ENCODE measurements at regions not wholly inside any gene's neighbourhood (a gene's known extent, or its start where the extent isn't known, plus 50 kb on each side); places are given as distances from the start of the nearest gene placed in this dataset.

DNA sequence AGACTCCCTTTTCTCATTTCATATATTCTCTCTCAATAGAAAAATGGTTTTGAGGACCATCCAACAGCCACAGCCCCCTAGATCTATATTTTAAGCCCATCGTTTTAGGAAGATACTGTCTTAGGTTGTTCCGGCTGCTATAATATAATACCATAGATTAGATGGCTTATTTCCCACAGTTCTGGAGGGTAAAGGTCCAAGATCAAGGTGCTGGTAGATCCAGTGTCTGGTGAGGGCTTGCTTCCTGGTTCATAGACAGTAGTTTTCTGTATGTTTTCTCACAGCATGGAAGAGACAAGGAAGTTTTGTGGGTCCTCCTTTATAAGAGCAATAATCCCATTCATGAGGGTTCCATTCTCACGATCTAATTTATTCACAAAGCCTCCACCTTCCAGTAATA is 215.1 kb downstream of the AASDHPPT start:
- ChIA-PET POLR2A (no interaction called here), CTCF (no interaction called here)
- H3K9me3 ChIP-seq (replicated peaks; ENCODE audit: control insufficient read depth, insufficient read depth, low read length), result no peaks in the 10 kb centered on the region
- H3K9ac ChIP-seq (replicated peaks; ENCODE audit: extremely low read depth, insufficient read depth, low read length), result no peak overlapping the region
- no peaks in the 10 kb centered on the region for H4K20me1 ChIP-seq (replicated peaks; ENCODE audit: control insufficient read depth, extremely low read depth, insufficient read depth, low read length)
- H3K4me1 ChIP-seq (ENCODE audit: control insufficient read depth, extremely low read depth, insufficient read depth, low read length), result no peaks in the 10 kb centered on the region
- no peaks in the 10 kb centered on the region for H3K9me1 ChIP-seq (replicated peaks; ENCODE audit: control insufficient read depth, extremely low read depth, insufficient read depth, low read length)
- H3K27me3 ChIP-seq (ENCODE audit: control insufficient read depth in 2 of 2, insufficient read depth in 2 of 2, low read length in 2 of 2), result no peaks in the 10 kb centered on the region
- H3K4me3 ChIP-seq (replicated peaks in 1 of 3; ENCODE audit: insufficient read depth in 1 of 3, low read depth in 1 of 3, low read length in 3 of 3), result no peak overlapping the region
- FAIRE-seq (no peak), DNase-seq (ENCODE audit: low read depth, low spot score) (no peak)
- intact Hi-C loops (cut with micrococcal nuclease), result no loop called here
- TF ChIP-seq JUN (IDR thresholded peaks at IDR 0.05; ENCODE audit: borderline replicate concordance, insufficient read depth, insufficient read length, low read depth), result no peak
- TF ChIP-seq, protein P1, sequence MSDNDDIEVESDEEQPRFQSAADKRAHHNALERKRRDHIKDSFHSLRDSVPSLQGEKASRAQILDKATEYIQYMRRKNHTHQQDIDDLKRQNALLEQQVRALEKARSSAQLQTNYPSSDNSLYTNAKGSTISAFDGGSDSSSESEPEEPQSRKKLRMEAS (IDR thresholded peaks at IDR 0.05; ENCODE audit: insufficient read depth, insufficient read length), result no peak
- TF ChIP-seq EZH2 (IDR thresholded peaks at IDR 0.05; ENCODE audit: borderline replicate concordance, low read depth, low read length, severe bottlenecking), result no peak
- no peak for TF ChIP-seq POLR2AphosphoS5 (IDR thresholded peaks at IDR 0.05; ENCODE audit: insufficient read depth, low read depth, low read length)
- no peak for TF ChIP-seq GATA2 (IDR thresholded peaks at IDR 0.05; ENCODE audit: insufficient read depth, insufficient read length, low read depth, low read length)
- no peak for TF ChIP-seq POLR2A (IDR thresholded peaks at IDR 0.05; ENCODE audit: low read depth, low read length)
- TF ChIP-seq MYC (IDR thresholded peaks at IDR 0.05; ENCODE audit: low read depth, low read length), result no peak
- TF ChIP-seq FOS (IDR thresholded peaks at IDR 0.05; ENCODE audit: borderline replicate concordance, insufficient read depth, low read length), result no peak
- TF ChIP-seq, protein P2, sequence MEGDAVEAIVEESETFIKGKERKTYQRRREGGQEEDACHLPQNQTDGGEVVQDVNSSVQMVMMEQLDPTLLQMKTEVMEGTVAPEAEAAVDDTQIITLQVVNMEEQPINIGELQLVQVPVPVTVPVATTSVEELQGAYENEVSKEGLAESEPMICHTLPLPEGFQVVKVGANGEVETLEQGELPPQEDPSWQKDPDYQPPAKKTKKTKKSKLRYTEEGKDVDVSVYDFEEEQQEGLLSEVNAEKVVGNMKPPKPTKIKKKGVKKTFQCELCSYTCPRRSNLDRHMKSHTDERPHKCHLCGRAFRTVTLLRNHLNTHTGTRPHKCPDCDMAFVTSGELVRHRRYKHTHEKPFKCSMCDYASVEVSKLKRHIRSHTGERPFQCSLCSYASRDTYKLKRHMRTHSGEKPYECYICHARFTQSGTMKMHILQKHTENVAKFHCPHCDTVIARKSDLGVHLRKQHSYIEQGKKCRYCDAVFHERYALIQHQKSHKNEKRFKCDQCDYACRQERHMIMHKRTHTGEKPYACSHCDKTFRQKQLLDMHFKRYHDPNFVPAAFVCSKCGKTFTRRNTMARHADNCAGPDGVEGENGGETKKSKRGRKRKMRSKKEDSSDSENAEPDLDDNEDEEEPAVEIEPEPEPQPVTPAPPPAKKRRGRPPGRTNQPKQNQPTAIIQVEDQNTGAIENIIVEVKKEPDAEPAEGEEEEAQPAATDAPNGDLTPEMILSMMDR (IDR thresholded peaks at IDR 0.05; ENCODE audit: extremely low read depth in 1 of 2, insufficient read depth in 1 of 2, low read depth in 1 of 2, low read length in 2 of 2), result no peak
- H3K36me3 ChIP-seq (ENCODE audit: control insufficient read depth in 2 of 2, extremely low read depth in 1 of 2, insufficient read depth in 2 of 2, low read length in 2 of 2), result no peaks in the 10 kb centered on the region
- no peak overlapping the region for H3K27ac ChIP-seq (ENCODE audit: insufficient read depth, low read depth, low read length)
- no TSS peak for BruUV-seq (replicated peaks)
- dilution Hi-C loops (cut with MboI; ENCODE audit: extremely low pct_ligation_motif_present, low sequenced_read_pairs), result no loop called here
- H3K4me2 ChIP-seq (ENCODE audit: insufficient read depth, low read length), result no peak overlapping the region
- H3K79me2 ChIP-seq (ENCODE audit: control insufficient read depth, insufficient read depth, low read length), result no peaks in the 10 kb centered on the region
- no peak overlapping the region for H2AFZ ChIP-seq (ENCODE audit: low read depth, low read length)

Data from endothelial cell of umbilical vein (primary cell).